ENCODE measurements at regions not wholly inside any gene's neighbourhood (a gene's known extent, or its start where the extent isn't known, plus 50 kb on each side); places are given as distances from the start of the nearest gene placed in this dataset.

- TF ChIP-seq POLR2A (IDR thresholded peaks at IDR 0.05), result no peak
- TF ChIP-seq, protein P1, sequence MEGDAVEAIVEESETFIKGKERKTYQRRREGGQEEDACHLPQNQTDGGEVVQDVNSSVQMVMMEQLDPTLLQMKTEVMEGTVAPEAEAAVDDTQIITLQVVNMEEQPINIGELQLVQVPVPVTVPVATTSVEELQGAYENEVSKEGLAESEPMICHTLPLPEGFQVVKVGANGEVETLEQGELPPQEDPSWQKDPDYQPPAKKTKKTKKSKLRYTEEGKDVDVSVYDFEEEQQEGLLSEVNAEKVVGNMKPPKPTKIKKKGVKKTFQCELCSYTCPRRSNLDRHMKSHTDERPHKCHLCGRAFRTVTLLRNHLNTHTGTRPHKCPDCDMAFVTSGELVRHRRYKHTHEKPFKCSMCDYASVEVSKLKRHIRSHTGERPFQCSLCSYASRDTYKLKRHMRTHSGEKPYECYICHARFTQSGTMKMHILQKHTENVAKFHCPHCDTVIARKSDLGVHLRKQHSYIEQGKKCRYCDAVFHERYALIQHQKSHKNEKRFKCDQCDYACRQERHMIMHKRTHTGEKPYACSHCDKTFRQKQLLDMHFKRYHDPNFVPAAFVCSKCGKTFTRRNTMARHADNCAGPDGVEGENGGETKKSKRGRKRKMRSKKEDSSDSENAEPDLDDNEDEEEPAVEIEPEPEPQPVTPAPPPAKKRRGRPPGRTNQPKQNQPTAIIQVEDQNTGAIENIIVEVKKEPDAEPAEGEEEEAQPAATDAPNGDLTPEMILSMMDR (IDR thresholded peaks at IDR 0.05), result no peak
These were observed 95.2 kb downstream of the TENT4A start for GRCh38 chr5:6808462-6808861.
